Mesothelial cell of epicardium (in vitro differentiated cells): ENCODE measurements at regions not wholly inside any gene's neighbourhood (a gene's known extent, or its start where the extent isn't known, plus 50 kb on each side); places are given as distances from the start of the nearest gene placed in this dataset.

Source experiments
- DNase-seq, 2 experiments: peaks; one replicate each; pipeline ENCODE4 v3.0.0; 2021; ENCODE audit warnings: low spot score in 2 of 2; ENCODE audit not compliant: unreplicated experiment in 2 of 2
- H3K27ac Mint-ChIP-seq: 2 replicates; pipeline ENCODE4 v1.8.0; 2021; ENCODE audit warnings: mixed read lengths
- H3K27me3 Mint-ChIP-seq: 2 replicates; pipeline ENCODE4 v1.8.0; 2021; ENCODE audit warnings: low read depth, mixed read lengths
- H3K36me3 Mint-ChIP-seq: 2 replicates; pipeline ENCODE4 v1.8.0; 2021; ENCODE audit warnings: mixed read lengths
- H3K4me1 Mint-ChIP-seq: 2 replicates; pipeline ENCODE4 v1.8.0; 2021; ENCODE audit warnings: mixed read lengths
- H3K4me3 Mint-ChIP-seq: 2 replicates; pipeline ENCODE4 v1.8.0; 2021; ENCODE audit warnings: mild to moderate bottlenecking, moderate library complexity, mixed read lengths
- H3K9me3 Mint-ChIP-seq: 2 replicates; pipeline ENCODE4 v1.8.0; 2021; ENCODE audit warnings: mixed read lengths
- TF ChIP-seq, protein P1 (sequence below): fragments of 200-600 bp; sonication (generic); IDR thresholded peaks from one replicate; pipeline ENCODE4 v1.5.0; 2021; ENCODE audit warnings: antibody characterized with exemption; ENCODE audit not compliant: unreplicated experiment

DNA sequence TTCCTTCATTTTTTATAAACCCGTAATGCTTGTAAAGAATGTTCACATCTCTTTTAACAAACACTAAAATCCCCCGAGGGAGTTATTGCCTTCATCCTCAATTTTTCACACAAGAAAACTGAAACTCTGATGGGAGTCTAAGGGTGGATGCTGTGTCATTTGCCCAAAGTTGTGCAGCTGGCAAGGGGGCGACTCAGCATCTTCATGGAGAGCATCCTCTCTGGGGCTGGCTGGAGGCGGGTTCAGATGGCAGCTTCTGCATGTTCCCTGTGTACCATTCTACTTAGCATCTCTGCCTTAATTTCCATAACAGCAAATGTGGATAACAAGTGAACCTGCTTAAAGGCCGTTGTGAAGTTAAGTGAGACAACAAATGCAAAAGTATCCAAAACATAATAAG lies 256.4 kb downstream of the IRS2 start:
- Mint-ChIP-seq H3K9me3 (no peaks in the 10 kb centered on the region), H3K4me1 (no peaks in the 10 kb centered on the region), H3K27ac (no peak overlapping the region), H3K27me3 (peaks cover 11% of the 10 kb centered on the region), H3K4me3 (no peak overlapping the region), H3K36me3 (no peaks in the 10 kb centered on the region)
- TF ChIP-seq, protein P1, sequence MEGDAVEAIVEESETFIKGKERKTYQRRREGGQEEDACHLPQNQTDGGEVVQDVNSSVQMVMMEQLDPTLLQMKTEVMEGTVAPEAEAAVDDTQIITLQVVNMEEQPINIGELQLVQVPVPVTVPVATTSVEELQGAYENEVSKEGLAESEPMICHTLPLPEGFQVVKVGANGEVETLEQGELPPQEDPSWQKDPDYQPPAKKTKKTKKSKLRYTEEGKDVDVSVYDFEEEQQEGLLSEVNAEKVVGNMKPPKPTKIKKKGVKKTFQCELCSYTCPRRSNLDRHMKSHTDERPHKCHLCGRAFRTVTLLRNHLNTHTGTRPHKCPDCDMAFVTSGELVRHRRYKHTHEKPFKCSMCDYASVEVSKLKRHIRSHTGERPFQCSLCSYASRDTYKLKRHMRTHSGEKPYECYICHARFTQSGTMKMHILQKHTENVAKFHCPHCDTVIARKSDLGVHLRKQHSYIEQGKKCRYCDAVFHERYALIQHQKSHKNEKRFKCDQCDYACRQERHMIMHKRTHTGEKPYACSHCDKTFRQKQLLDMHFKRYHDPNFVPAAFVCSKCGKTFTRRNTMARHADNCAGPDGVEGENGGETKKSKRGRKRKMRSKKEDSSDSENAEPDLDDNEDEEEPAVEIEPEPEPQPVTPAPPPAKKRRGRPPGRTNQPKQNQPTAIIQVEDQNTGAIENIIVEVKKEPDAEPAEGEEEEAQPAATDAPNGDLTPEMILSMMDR: no peak
- DNase-seq: no peak

DNA sequence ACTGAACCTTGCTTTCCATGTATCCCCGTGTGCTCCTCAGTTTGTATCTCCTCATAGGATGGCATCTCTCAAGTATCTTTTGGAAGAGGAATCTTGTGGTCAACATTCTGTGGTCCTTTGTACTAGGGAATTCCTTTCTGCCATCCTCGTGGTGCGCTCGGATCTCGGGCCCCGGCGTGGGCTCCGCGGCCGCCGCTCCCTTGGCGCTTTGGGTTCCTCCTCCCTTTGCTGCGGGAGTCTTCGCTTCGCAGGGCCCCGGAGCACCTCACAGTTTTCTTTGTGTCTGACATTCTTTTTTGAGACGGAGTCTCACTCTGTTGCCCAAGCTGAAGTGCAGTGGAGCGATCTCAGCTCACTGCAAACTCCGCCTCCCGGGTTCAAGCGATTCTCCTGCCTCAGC lies 264.7 kb downstream of the IRS2 start:
- Mint-ChIP-seq H3K9me3 (no peaks in the 10 kb centered on the region), H3K4me3 (no peak overlapping the region), H3K27me3 (peaks cover 7% of the 10 kb centered on the region), H3K4me1 (no peaks in the 10 kb centered on the region), H3K36me3 (no peaks in the 10 kb centered on the region), H3K27ac (no peak overlapping the region)
- TF ChIP-seq, protein P1: no peak
- DNase-seq: no peak

DNA sequence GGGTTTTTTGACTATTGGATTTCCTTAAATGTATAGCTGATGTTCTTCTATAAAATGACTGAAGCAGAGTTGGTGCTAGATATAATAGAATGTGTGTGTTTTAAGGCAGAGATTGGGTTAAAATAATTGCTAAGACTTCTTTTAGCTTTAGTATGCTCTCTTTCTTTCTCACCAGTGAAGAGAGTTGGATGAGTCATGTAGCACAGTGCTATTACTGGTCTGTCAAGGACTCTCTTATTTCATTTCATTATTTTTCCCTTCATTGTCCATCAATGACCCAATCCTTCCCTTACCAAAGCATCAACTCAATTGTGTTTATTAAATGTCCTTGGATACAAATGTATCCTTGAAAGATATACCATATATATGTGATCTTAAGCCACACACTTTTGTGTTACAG lies 268.9 kb downstream of the IRS2 start:
- no peak overlapping the region for H3K4me3 Mint-ChIP-seq
- no peak overlapping the region for H3K27ac Mint-ChIP-seq
- H3K4me1 Mint-ChIP-seq: peaks cover 3% of the 10 kb centered on the region
- H3K27me3 Mint-ChIP-seq: no peaks in the 10 kb centered on the region
- H3K36me3 Mint-ChIP-seq: no peaks in the 10 kb centered on the region
- DNase-seq: no peak
- peaks cover 4% of the 10 kb centered on the region for H3K9me3 Mint-ChIP-seq
- TF ChIP-seq, protein P1: no peak

DNA sequence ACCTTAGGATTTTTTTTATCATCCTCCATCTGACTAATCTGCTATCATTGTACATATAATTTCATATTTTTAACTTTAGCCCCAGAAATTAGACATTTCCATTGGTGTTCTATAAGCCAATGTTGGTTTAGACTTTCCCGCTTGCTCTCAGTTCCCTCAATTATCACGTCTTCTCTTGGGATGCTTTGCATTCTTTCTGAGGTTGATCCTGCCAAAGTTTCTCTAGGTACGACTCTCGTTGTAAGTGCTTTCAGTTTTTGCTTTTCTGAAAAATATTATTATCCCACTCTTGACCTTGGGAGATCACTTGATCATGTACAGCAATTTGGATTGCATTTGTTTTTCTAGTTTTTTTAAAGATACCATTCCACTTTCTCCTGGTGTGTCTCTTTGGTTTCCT lies 270.2 kb downstream of the IRS2 start:
- peaks cover 3% of the 10 kb centered on the region for H3K4me1 Mint-ChIP-seq
- no peak overlapping the region for H3K4me3 Mint-ChIP-seq
- H3K36me3 Mint-ChIP-seq: no peaks in the 10 kb centered on the region
- no peak for DNase-seq
- H3K27ac Mint-ChIP-seq: no peak overlapping the region
- TF ChIP-seq, protein P1: no peak
- H3K9me3 Mint-ChIP-seq: peaks cover 4% of the 10 kb centered on the region
- no peaks in the 10 kb centered on the region for H3K27me3 Mint-ChIP-seq

DNA sequence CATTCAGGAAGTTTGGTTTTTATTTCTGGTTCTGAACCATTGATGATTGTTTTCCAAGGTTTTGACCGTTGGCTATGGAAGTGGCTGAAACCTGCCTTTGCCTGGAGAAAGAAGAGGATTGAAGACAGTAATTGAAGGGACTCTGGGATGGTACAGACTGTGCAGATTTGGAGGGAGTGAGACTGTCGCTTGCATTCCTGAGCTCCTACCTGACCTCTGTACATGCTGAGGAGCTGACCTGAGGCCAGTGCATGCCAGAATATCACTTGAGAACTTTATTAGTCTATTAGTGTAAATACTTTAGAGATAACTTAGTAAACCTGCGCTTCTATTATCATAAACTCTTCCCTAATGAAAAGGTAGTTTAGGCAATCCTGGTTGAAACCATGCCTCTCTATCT lies 276.4 kb downstream of the IRS2 start:
- no peaks in the 10 kb centered on the region for H3K4me1 Mint-ChIP-seq
- H3K27me3 Mint-ChIP-seq: peaks cover 3% of the 10 kb centered on the region
- H3K9me3 Mint-ChIP-seq: peaks cover 21% of the 10 kb centered on the region
- DNase-seq: no peak
- no peak overlapping the region for H3K27ac Mint-ChIP-seq
- no peak overlapping the region for H3K4me3 Mint-ChIP-seq
- TF ChIP-seq, protein P1: no peak
- H3K36me3 Mint-ChIP-seq: no peaks in the 10 kb centered on the region
